ENCODE measurements at regions not wholly inside any gene's neighbourhood (a gene's known extent, or its start where the extent isn't known, plus 50 kb on each side); places are given as distances from the start of the nearest gene placed in this dataset.

GRCh38 chr1:55696181-55696754 lies 481.1 kb upstream of the USP24 start (continued):
- TF ChIP-seq ZNF592 (IDR thresholded peaks at IDR 0.05) (no peak), CBX3 (IDR thresholded peaks at IDR 0.05; ENCODE audit: borderline replicate concordance, low read depth) (no peak), MXI1 (IDR thresholded peaks at IDR 0.05; ENCODE audit: low read depth, low read length) (no peak), SKIL (IDR thresholded peaks at IDR 0.05; ENCODE audit: low read depth, poor library complexity, severe bottlenecking) (no peak), ZBTB4 (CRISPR knock-in tag; IDR thresholded peaks at IDR 0.05) (no peak), ZNF384 (IDR thresholded peaks at IDR 0.05; ENCODE audit: borderline replicate concordance, low read depth, low read length) (no peak), ZZZ3 (IDR thresholded peaks at IDR 0.05; ENCODE audit: control insufficient read depth, insufficient read length, low read depth) (no peak)
